ENCODE measurements at regions not wholly inside any gene's neighbourhood (a gene's known extent, or its start where the extent isn't known, plus 50 kb on each side); places are given as distances from the start of the nearest gene placed in this dataset.

GRCh38 chr12:91252341-91252740 is 69.7 kb upstream of the DCN start:
- TF ChIP-seq CTCF (IDR thresholded peaks at IDR 0.05) (no peak), POLR2A (IDR thresholded peaks at IDR 0.05) (no peak)

All from heart left ventricle (tissue), 13 donors.